DMS53 treated with DMSO at 0.1 percent for 48 hours (cell line): ENCODE measurements at regions not wholly inside any gene's neighbourhood (a gene's known extent, or its start where the extent isn't known, plus 50 kb on each side); places are given as distances from the start of the nearest gene placed in this dataset.

Source experiments
- DNase-seq: peaks from one replicate; lab custom pipeline; 2025; ENCODE audit not compliant: unreplicated experiment; lab: John Stamatoyannopoulos, UW

DNA sequence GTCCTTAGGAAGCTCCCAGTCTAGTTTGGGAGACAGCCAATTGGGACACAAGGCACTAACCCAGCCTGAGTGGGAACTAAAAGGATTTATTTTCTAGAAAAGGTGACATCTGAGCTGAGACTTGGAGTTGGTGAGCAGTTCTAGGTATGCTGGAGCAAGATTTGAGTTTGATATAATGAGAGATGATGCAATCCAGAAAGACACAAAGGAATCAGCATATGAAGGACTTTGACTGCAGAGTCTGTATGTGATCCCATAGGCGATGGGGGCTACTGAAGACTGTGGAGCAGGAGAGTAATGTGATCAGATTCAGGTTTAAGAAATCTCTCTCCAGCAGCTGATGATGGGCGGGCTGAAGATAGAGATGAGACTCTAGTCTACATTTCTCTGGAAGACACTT is 135.1 kb upstream of the MYCN start:
- no peak for DNase-seq

- no peak for DNase-seq
Observed at GRCh38 chr2:15805772-15806171, 134.6 kb upstream of the MYCN start.

DNA sequence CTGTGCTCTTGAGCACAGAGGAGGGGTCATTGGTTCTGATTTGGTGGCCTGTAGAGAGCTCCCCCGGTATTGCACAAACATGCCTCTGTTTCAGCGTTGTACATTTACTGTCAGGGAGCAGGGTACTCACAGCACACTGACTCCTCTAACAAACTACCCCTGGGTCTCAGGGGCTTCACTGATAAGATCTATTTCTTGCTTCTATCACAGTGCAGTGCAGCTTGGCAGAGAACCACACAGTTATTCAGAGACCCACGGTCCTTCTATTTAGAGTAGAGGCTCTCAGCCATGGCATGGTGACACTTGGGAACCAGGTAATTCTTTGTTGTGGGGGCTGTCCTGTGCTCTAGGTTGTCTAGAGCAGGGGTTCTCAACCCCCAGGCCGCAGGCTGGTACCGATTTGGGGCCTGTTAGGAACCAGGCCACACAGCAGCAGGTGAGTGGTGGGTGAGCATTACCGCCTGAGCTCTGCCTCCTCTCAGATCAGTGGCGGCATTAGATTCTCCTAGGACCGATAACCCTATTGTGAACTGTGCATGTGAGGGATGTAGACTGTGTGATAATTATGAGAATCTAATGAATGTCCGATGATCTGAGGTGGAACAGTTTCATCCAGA is 133.4 kb upstream of the MYCN start:
- no peak for DNase-seq

DNA sequence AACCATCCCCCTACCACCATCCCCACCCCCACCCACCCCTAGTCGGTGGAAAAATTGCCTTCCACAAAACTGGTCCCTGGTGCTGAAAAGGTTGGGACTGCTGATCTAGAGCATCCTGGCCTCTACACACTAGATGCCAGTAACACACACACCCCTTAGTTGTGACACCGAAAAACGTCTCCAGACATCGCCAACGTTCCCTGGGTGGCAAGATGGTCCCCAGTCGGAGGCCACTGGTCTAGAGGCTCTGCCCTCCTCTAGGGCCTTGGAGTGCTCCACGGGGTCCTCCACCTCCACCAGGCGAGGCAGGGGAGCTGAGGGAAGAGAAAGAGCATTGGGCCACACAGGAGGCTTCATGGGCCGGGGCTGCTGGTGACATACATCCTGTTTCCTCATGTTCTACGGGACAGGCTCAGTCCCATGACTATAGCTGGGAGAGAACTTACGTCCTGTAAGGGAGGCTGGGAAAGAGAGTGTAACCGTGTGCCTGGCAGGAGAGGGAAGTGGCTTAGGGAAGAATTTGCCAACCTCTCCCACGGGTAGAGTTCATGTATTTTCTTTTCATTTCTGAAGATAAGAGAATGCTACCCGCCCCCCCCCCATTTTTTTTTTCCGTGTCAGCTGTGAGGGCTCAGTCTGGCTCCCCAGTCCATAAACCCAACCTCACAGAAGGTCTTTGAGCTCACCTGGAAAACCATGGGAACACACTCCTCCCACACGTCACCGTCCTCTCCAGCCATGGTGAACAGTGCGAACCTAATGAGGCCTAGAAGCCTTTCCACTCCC is 132.7 kb upstream of the MYCN start:
- no peak for DNase-seq

- no peak for DNase-seq
Observed at GRCh38 chr2:15808204-15808910, 132.0 kb upstream of the MYCN start.

DNA sequence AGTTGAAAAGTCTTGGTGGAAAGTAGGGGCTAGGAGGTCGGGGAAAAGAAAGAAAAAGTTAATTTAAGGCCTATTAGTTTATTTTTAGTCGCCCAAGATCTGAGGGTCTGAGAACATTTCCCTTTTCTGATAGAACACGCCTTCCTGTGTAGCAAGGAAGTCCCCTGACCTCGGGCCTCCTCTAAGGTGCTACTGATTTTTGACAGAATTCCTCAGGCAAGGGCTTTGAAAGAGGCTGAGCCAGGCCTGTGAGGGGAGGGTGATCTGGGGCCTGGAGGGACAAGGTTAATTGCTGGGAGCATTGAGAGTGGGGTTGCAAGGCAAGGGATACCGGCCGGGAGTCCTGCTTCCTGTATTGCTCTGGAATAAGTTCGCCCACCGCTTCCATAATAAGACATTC is 131.4 kb upstream of the MYCN start:
- DNase-seq: no peak

DNA sequence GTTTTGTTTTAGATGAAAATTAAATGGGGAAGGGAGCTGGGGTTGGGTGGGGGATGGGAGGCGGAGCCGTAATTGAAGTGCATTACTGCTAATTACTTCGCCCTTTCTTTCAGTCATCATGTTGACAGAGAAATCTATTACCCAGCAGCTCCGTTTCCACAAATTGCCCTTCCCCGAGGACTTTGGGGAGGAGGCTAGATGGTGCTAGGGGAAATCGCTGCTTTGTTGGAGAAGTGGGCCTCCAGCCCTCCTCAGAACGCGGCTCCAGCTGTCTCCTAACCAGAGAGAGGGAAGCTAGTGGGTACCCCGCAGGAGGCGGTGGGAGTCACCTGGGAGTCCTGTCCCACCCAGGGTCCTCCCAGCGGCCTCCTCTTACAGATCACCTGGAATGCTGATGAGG is 130.9 kb upstream of the MYCN start:
- no peak for DNase-seq

DNA sequence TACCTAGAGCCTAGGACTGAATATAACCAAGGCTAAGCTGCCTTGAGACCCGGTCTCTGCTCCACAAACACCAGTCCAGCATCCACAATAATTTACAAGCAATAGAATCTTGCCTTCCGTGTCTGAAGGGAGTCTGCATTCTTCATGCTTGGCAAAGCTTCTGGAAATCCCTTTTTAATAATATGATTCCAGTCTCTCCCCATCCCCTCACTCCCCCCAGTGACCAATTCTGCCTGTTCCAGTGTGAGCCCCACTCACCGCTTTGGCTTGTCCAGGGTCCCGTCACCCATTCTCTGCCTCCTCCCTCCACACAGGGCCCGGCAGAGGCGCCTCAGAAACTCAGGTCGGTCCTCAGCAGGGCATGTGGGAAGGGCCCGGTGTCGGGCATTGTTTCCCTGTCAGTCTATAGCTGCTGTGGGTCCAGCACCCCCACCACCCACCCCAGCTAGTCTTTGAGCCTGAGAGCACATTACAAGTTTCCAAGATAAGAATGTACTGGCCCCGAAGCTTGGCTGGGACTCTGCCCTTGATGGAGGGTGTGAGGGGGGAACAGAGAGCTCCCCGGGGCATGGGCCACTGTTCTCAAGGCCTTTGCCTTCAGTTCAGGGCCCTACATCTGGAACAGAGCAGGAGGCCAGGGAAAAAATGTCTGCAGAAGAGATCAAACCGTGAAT is 129.7 kb upstream of the MYCN start:
- no peak for DNase-seq

DNA sequence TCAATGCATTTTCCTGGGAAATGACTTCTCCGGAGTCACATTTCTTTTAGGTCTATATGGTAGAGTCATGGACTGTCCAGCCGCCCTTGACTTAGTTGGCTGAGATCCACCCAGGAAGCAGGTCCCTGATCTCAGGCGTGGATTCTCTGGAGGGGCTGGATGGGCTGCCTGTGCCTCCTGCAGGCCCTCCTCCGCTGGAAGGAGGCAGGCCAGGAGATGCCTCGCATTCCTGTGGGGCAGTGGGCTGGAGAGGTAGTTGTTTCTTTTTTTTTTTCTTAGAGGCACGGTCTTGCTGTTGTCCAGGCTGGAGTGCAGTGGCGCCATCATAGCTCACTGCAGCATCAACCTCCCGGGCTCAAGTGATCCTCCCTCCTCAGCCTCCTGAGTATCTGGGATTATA is 129.0 kb upstream of the MYCN start:
- DNase-seq: no peak

- DNase-seq: no peak
Observed at GRCh38 chr2:15812187-15812780, 128.1 kb upstream of the MYCN start.

GRCh38 chr2:15813481-15814266 is 126.7 kb upstream of the MYCN start:
- no peak for DNase-seq

GRCh38 chr2:15814403-15814802 is 125.9 kb upstream of the MYCN start:
- DNase-seq: no peak

DNA sequence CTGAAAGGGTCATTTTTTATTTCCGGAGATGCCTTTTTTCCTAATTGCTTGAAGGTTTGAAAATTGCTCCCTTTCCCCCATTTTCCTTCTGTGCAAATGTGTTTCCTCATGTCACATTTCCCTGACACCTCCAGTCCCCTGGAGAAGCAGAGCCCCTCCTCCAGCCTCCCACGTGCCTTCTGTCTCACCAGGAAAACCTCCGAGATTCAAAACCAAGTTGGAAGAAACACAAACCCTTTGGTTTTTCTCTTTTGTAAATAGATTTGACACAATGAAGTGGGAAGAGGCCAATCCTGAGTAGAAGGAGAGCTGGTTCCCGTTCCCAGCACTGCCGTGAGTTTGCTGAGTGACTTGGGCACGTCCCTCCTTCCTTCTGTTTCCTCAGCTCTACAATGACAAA is 125.4 kb upstream of the MYCN start:
- no peak for DNase-seq

- no peak for DNase-seq
Observed at GRCh38 chr2:15816226-15816625, 124.1 kb upstream of the MYCN start.

DNA sequence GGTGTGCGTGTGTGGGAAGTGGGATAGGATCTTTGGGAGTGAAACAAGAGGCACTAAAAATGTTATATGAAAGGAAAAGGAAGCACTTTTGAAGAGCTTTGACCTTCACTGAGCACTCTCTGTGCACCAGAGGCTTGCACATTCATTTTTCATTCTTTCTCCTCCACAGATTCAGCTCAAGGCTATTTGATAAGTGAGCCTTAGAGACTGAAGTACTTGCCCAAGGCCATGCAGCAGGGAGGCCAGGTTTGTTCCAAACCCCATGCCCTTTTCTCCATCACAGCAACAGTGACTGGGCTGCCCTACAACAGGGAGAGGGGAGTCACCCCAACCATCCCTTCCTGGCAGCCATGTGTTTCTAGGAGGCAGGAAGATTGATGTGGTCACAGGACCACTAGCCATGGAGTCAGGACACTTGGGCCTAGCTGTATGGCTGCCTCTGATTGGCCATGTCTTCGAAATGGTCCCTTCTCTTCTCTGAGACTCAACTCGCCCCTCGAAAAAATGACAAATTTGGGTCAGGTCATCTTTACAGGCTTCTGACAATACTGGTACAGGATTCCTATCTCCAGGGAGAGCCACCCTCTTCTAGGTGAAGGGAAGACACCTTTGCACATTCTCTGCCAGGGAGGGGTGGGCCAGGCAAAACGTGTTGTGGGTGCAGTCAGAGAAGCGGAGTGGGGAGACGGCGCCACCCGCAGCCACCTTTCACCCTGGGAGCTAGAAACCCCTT is 123.5 kb upstream of the MYCN start:
- no peak for DNase-seq

DNA sequence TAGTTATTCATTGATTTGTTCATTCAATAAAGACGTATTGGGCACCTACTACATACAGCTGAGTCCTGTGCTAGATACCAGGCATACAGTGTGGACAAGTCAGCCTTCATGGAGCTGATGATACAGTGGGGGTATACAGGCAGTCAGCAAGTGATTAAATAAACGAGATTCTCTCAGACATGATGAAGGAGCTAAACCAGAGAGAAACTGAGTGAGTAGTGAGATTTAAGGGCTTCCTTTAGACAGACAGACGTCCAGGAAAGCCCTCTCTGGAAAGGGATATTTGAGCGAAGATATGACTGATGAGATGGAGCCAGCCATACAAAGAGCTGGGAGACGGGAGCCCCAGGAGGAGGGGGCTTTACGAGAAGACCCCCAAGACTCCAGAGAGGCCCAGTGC is 122.6 kb upstream of the MYCN start:
- no peak for DNase-seq

- no peak for DNase-seq
Observed at GRCh38 chr2:15818318-15818753, 122.0 kb upstream of the MYCN start.

DNA sequence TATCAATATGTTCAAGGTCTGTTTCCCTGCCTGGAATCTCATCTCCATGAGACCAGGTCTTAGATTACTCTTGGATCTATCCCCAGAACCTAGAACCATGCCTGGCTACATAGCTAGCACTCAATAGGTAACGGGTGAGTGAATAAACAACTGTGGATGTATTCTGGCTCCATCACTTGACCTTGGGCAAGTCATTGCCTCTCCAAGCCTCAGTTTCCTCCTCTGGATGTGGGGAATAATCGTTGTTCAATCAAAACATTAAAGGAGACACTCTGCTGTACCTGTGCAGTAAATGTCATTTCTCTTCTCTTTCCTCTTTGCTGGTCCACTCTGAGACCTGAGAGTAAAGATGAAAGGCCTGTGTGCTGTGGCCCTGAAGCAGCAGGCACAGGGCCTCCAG is 121.5 kb upstream of the MYCN start:
- no peak for DNase-seq

DNA sequence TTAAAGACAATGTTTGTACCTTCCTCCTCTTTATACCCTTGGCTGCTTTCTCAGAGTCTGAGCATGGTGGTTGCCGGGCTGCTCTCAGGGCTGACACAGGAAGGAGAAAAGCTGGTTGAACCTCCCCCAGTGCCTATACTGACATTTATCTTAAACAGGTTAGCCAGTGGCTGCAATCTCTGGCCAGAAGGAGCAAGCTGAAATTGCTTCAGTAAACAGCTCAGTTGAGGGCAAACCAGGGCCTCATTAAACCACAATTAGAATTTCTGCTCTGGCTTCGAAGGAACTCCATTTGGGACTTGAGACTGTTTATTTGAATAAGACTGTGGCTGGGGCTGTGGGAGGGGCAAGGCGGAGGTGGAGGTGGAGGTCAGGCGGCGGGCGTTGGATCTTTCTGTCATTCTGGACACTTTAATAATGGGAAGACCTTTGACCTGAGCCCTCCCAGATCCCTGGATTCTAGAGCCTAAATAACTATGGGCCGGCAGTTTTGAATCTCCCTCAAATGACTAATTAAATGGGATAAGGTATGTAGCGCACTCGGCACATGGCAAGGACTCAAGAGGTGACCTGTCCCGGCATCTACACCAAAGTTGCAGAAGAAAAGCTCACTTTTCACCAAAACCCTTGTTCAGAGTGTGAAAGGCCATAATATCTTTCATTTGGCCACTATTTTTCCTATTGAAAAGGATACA is 120.6 kb upstream of the MYCN start:
- DNase-seq: no peak
